K562 (cell line): ENCODE measurements at regions not wholly inside any gene's neighbourhood (a gene's known extent, or its start where the extent isn't known, plus 50 kb on each side); places are given as distances from the start of the nearest gene placed in this dataset.

ENCODE experiments used
- ARHGAP35 ChIP-seq: fragments of 450-650 bp; IDR thresholded peaks from 2 replicates; pipeline ENCODE4 v1.6.1; 2018; ENCODE audit not compliant: partially characterized antibody
- ARNT ChIP-seq, 2 experiments: fragments of 450-650 bp; IDR thresholded peaks; 2 replicates each; pipeline ENCODE4 v1.6.1; 2016; ENCODE audit warnings: mild to moderate bottlenecking in 1 of 2
- FOXK1 ChIP-seq: sonication (generic); formaldehyde crosslinking; IDR thresholded peaks from 2 replicates; pipeline ENCODE4 v1.8.0; 2022; ENCODE audit warnings: missing genetic modification reagents, mild to moderate bottlenecking, borderline replicate concordance
- KDM1A ChIP-seq, 2 experiments: fragments of 450-650 bp; IDR thresholded peaks; 2 replicates each; pipeline ENCODE4 v1.6.1; 2016; ENCODE audit warnings: mild to moderate bottlenecking in 2 of 2
- MYC ChIP-seq, 2 experiments: fragments of 250-450 bp in 1 of 2; sonication (Bioruptor Pico) in 1 of 2; IDR thresholded peaks; 2 replicates each; pipeline versions ENCODE4 v1.5.1 to v1.6.1; 2012 to 2021; ENCODE audit warnings: low read depth in 2 of 2, borderline replicate concordance in 1 of 2, improper control_type of control experiment in 1 of 2, low read length in 1 of 2, mild to moderate bottlenecking in 1 of 2, moderate library complexity in 1 of 2
- NFIC ChIP-seq: fragments of 450-650 bp; IDR thresholded peaks from 2 replicates; pipeline ENCODE4 v1.6.1; 2017; ENCODE audit warnings: mild to moderate bottlenecking, inconsistent platforms
- NR1H2 ChIP-seq: sonication (generic); formaldehyde crosslinking; IDR thresholded peaks from 2 replicates; pipeline ENCODE4 v1.4.0; 2020; ENCODE audit warnings: mild to moderate bottlenecking, missing genetic modification reagents
- RBM14 ChIP-seq: fragments of 200-400 bp; formaldehyde crosslinking; IDR thresholded peaks from 2 replicates; pipeline ENCODE4 v1.6.1; 2018; ENCODE audit warnings: low read depth, mild to moderate bottlenecking, low read length, moderate library complexity, borderline replicate concordance; ENCODE audit not compliant: insufficient read depth
- SLC30A9 ChIP-seq: fragments of 250-450 bp; sonication (Bioruptor Pico); IDR thresholded peaks from 2 replicates; pipeline ENCODE4 v1.8.0; 2022; ENCODE audit warnings: mild to moderate bottlenecking, moderate library complexity
- ZNF778 ChIP-seq: fragments of 450-650 bp; formaldehyde crosslinking; IDR thresholded peaks from 2 replicates; pipeline ENCODE4 v1.4.0; 2020; ENCODE audit warnings: mild to moderate bottlenecking, moderate library complexity
- TF ChIP-seq, protein P1 (sequence below), 3 experiments: IDR thresholded peaks in 2 of 3; conservative IDR thresholded peaks in 1 of 3; 2 replicates each; pipeline ENCODE4 v1.5.1; 2011 to 2012; ENCODE audit warnings: low read length in 3 of 3, mild to moderate bottlenecking in 3 of 3, control low read depth in 2 of 3, improper control_type of control experiment in 1 of 3, inconsistent platforms in 1 of 3, low read depth in 1 of 3, mixed read lengths in 1 of 3, moderate library complexity in 1 of 3; ENCODE audit not compliant: insufficient read depth in 2 of 3
- TF ChIP-seq, protein P2 (sequence below): sonication (generic); formaldehyde crosslinking; IDR thresholded peaks from 2 replicates; pipeline ENCODE4 v1.9.0; 2022; ENCODE audit warnings: mild to moderate bottlenecking, missing genetic modification reagents

DNA sequence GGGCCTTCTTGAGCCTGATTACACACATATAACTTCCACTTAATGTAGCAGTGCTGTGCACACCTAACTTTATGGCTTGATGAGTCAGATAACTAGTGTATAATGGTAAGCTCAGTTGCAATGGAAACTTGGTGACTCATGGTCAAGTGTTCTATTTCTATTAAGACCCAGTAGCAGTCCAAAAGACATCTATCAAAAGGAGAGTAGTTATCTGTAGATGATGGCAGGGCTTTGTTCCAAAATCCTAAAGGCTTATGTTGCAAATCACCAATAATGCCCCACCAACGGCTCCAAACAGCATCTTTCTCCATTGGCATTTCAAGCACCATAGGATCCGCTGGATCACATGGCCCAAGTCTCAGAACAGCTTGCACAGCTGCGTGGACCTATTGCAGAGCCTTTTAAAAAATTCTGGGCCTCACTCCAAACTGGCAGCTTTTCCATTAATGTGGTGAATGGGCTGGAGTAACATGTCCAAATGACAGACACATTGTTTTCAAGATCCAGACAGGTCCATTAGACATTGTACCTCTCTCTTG lies 566.8 kb upstream of the USP24 start:
- TF ChIP-seq KDM1A (IDR thresholded peaks at IDR 0.05) (no peak), NFIC (no peak), MYC (IDR thresholded peaks at IDR 0.05; ENCODE audit: low read depth, low read length) (no peak), MYC (CRISPR knock-in tag; IDR thresholded peaks at IDR 0.05; ENCODE audit: borderline replicate concordance, low read depth) (no peak), FOXK1 (CRISPR knock-in tag) (no peak), NR1H2 (CRISPR knock-in tag) (no peak), ARNT (IDR thresholded peaks at IDR 0.05) (no peak), ZNF778 (CRISPR knock-in tag) (no peak), ARHGAP35 (no peak), SLC30A9 (CRISPR knock-in tag) (no peak), RBM14 (no peak)
- TF ChIP-seq, protein P1, sequence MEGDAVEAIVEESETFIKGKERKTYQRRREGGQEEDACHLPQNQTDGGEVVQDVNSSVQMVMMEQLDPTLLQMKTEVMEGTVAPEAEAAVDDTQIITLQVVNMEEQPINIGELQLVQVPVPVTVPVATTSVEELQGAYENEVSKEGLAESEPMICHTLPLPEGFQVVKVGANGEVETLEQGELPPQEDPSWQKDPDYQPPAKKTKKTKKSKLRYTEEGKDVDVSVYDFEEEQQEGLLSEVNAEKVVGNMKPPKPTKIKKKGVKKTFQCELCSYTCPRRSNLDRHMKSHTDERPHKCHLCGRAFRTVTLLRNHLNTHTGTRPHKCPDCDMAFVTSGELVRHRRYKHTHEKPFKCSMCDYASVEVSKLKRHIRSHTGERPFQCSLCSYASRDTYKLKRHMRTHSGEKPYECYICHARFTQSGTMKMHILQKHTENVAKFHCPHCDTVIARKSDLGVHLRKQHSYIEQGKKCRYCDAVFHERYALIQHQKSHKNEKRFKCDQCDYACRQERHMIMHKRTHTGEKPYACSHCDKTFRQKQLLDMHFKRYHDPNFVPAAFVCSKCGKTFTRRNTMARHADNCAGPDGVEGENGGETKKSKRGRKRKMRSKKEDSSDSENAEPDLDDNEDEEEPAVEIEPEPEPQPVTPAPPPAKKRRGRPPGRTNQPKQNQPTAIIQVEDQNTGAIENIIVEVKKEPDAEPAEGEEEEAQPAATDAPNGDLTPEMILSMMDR (IDR thresholded peaks at IDR 0.05 in 2 of 3, conservative IDR thresholded peaks at IDR 0.05 in 1 of 3; ENCODE audit: insufficient read depth in 2 of 3, low read depth in 1 of 3, low read length in 3 of 3): no peak
- TF ChIP-seq, protein P2, sequence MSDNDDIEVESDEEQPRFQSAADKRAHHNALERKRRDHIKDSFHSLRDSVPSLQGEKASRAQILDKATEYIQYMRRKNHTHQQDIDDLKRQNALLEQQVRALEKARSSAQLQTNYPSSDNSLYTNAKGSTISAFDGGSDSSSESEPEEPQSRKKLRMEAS (CRISPR knock-in tag): no peak
